ENCODE measurements at regions not wholly inside any gene's neighbourhood (a gene's known extent, or its start where the extent isn't known, plus 50 kb on each side); places are given as distances from the start of the nearest gene placed in this dataset.

DNA sequence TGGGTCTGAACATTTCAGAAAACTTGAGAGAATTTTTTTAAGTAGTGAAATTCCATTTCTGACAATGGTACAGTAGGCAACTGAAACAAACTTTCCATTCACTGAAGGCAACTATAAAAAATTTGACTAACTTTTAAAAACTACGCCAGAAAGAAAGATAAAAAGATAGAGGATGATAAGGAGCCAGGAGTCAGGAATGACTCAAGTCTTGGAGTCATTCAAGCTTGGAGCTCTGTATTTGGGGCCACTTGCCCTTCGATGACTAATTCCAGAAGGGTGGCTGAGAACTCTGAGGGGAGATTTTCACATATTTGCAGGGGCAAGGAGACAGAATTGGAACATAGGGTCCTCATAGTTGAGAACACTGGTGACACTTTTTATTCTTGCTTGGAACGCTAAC, 1083.2 kb upstream of the CNTN5 start:
- TF ChIP-seq, protein P1, sequence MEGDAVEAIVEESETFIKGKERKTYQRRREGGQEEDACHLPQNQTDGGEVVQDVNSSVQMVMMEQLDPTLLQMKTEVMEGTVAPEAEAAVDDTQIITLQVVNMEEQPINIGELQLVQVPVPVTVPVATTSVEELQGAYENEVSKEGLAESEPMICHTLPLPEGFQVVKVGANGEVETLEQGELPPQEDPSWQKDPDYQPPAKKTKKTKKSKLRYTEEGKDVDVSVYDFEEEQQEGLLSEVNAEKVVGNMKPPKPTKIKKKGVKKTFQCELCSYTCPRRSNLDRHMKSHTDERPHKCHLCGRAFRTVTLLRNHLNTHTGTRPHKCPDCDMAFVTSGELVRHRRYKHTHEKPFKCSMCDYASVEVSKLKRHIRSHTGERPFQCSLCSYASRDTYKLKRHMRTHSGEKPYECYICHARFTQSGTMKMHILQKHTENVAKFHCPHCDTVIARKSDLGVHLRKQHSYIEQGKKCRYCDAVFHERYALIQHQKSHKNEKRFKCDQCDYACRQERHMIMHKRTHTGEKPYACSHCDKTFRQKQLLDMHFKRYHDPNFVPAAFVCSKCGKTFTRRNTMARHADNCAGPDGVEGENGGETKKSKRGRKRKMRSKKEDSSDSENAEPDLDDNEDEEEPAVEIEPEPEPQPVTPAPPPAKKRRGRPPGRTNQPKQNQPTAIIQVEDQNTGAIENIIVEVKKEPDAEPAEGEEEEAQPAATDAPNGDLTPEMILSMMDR (IDR thresholded peaks at IDR 0.05): no peak
- no peak for TF ChIP-seq POLR2A (IDR thresholded peaks at IDR 0.05)
- no peak for TF ChIP-seq POLR2AphosphoS5 (IDR thresholded peaks at IDR 0.05)

Data from breast epithelium (tissue), 3 donors.